ENCODE measurements at regions not wholly inside any gene's neighbourhood (a gene's known extent, or its start where the extent isn't known, plus 50 kb on each side); places are given as distances from the start of the nearest gene placed in this dataset.

- Mint-ChIP-seq H3K36me3 (ENCODE audit: low read depth) (no peaks in the 10 kb centered on the region), H3K4me1 (ENCODE audit: low read depth) (no peaks in the 10 kb centered on the region), H3K9me3 (no peaks in the 10 kb centered on the region), H3K27ac (no peak overlapping the region), H3K4me3 (no peak overlapping the region), H3K27me3 (no peaks in the 10 kb centered on the region)
- ChIA-PET POLR2A (no interaction called here), CTCF (no interaction called here)
- no peak for TF ChIP-seq CTCF (IDR thresholded peaks at IDR 0.05)
- DNase-seq (no peak), ATAC-seq (no peak)
- intact Hi-C loops (cut with micrococcal nuclease), result no loop called here
These were observed 1796.9 kb downstream of the NCAM2 start for GRCh38 chr21:22795091-22795490.

GRCh38 chr21:22795644-22796043 is 1797.4 kb downstream of the NCAM2 start:
- TF ChIP-seq CTCF (IDR thresholded peaks at IDR 0.05), result no peak
- CTCF ChIA-PET, result no interaction called here
- intact Hi-C loops (cut with micrococcal nuclease), result no loop called here

DNA sequence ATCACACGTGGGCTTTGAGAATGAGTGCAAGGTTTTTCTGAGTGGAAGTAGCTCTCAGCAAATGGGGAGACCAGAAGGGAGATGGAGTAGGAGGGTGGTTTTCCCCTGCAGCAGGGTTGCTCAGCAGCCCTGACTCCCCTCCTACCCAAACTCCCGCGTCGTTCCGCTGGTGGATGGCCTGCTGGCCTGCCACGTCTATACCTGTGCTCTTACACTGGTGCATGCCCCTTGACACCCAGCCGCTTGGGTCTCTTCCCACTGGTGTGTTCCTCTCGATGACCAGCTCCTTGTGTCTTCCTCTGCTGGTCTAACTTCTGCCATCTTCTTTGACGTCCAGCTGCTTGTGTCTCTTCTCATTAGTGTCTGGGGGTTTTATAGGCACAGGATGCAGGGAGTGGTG is 1797.9 kb downstream of the NCAM2 start:
- TF ChIP-seq CTCF (IDR thresholded peaks at IDR 0.05), result no peak
- intact Hi-C loops (cut with micrococcal nuclease), result no loop called here
- no peaks in the 10 kb centered on the region for H3K36me3 Mint-ChIP-seq (ENCODE audit: low read depth)
- ATAC-seq (no peak), DNase-seq (no peak)
- H3K27ac Mint-ChIP-seq, result no peak overlapping the region
- H3K4me1 Mint-ChIP-seq (ENCODE audit: low read depth), result no peaks in the 10 kb centered on the region
- H3K4me3 Mint-ChIP-seq, result no peak overlapping the region
- CTCF ChIA-PET, result no interaction called here
- H3K27me3 Mint-ChIP-seq, result no peaks in the 10 kb centered on the region
- POLR2A ChIA-PET, result no interaction called here
- H3K9me3 Mint-ChIP-seq, result no peaks in the 10 kb centered on the region

More at GRCh38 chr21:22795644-22796043, 1797.4 kb downstream of the NCAM2 start:
- DNase-seq, result no peak
- no peaks in the 10 kb centered on the region for H3K27me3 Mint-ChIP-seq
- no peak for ATAC-seq
- no peaks in the 10 kb centered on the region for H3K9me3 Mint-ChIP-seq
- POLR2A ChIA-PET, result no interaction called here
- no peak overlapping the region for H3K27ac Mint-ChIP-seq
- H3K4me1 Mint-ChIP-seq (ENCODE audit: low read depth), result no peaks in the 10 kb centered on the region
- no peak overlapping the region for H3K4me3 Mint-ChIP-seq
- H3K36me3 Mint-ChIP-seq (ENCODE audit: low read depth), result no peaks in the 10 kb centered on the region

DNA sequence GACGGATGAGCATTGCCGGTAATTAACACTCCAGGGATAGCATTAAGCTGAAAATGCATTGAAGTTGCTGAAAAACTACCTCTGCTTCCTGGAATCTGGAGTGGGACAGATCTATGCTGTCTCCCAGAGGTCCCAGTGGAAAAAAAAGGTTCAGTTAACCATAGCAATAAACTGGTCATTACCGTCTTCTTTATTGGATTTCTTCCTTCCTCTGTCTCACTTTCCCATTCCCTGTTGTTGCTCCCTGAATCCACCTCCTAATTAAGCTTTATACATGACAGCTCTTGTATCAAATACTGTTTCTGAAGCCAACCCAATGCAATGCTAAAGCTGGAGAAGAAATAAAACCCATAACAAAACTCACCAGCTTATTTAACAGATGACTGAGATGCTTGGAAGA is 1805.9 kb downstream of the NCAM2 start:
- Mint-ChIP-seq H3K4me3 (no peak overlapping the region), H3K4me1 (ENCODE audit: low read depth) (no peaks in the 10 kb centered on the region), H3K36me3 (ENCODE audit: low read depth) (no peaks in the 10 kb centered on the region), H3K27me3 (no peaks in the 10 kb centered on the region), H3K27ac (no peak overlapping the region), H3K9me3 (no peaks in the 10 kb centered on the region)
- intact Hi-C loops (cut with micrococcal nuclease), result no loop called here
- CTCF ChIA-PET, result interaction anchor here (1.0 kb wide), 1 partner anchor 12 kb away, joined by 4 read pairs; no protein-coding TSS in a partner anchor
- DNase-seq, result no peak
- no peak for ATAC-seq
- no peak for TF ChIP-seq CTCF (IDR thresholded peaks at IDR 0.05)
- POLR2A ChIA-PET, result no interaction called here

- H3K9me3 Mint-ChIP-seq, result no peaks in the 10 kb centered on the region
- TF ChIP-seq CTCF (IDR thresholded peaks at IDR 0.05), result no peak
- DNase-seq (no peak), ATAC-seq (no peak)
- ChIA-PET CTCF (no interaction called here), POLR2A (no interaction called here)
- no peaks in the 10 kb centered on the region for H3K27me3 Mint-ChIP-seq
- H3K4me3 Mint-ChIP-seq, result no peak overlapping the region
- no peaks in the 10 kb centered on the region for H3K4me1 Mint-ChIP-seq (ENCODE audit: low read depth)
- intact Hi-C loops (cut with micrococcal nuclease), result no loop called here
- no peaks in the 10 kb centered on the region for H3K36me3 Mint-ChIP-seq (ENCODE audit: low read depth)
- no peak overlapping the region for H3K27ac Mint-ChIP-seq
These were observed 1808.1 kb downstream of the NCAM2 start for GRCh38 chr21:22806278-22806677.
